Peyer's patch (tissue), 4 donors: ENCODE measurements at regions not wholly inside any gene's neighbourhood (a gene's known extent, or its start where the extent isn't known, plus 50 kb on each side); places are given as distances from the start of the nearest gene placed in this dataset.

ENCODE experiments used
- POLR2A ChIP-seq, 2 donors: fragments of 450-650 bp; IDR thresholded peaks; one replicate each; pipeline ENCODE4 v1.5.1; 2017; ENCODE audit warnings: antibody characterized with exemption in 2 of 2, mild to moderate bottlenecking in 2 of 2, moderate library complexity in 2 of 2
- TF ChIP-seq, protein P1 (sequence below), 6 experiments: fragments of 450-650 bp in 4 of 6; fragments of 200-600 bp in 2 of 6; sonication (generic) in 1 of 6; IDR thresholded peaks; one replicate each; pipeline ENCODE4 v1.5.1; 2017 to 2019; ENCODE audit warnings: antibody characterized with exemption in 6 of 6, mild to moderate bottlenecking in 3 of 6, moderate library complexity in 1 of 6

GRCh38 chrX:42229533-42229932 lies 306.2 kb upstream of the CASK start:
- TF ChIP-seq, protein P1, sequence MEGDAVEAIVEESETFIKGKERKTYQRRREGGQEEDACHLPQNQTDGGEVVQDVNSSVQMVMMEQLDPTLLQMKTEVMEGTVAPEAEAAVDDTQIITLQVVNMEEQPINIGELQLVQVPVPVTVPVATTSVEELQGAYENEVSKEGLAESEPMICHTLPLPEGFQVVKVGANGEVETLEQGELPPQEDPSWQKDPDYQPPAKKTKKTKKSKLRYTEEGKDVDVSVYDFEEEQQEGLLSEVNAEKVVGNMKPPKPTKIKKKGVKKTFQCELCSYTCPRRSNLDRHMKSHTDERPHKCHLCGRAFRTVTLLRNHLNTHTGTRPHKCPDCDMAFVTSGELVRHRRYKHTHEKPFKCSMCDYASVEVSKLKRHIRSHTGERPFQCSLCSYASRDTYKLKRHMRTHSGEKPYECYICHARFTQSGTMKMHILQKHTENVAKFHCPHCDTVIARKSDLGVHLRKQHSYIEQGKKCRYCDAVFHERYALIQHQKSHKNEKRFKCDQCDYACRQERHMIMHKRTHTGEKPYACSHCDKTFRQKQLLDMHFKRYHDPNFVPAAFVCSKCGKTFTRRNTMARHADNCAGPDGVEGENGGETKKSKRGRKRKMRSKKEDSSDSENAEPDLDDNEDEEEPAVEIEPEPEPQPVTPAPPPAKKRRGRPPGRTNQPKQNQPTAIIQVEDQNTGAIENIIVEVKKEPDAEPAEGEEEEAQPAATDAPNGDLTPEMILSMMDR (IDR thresholded peaks at IDR 0.05): no peak
- no peak for TF ChIP-seq POLR2A (IDR thresholded peaks at IDR 0.05)
